CD4-positive, alpha-beta T cell treated with Interleukin-6 for 4 hours (primary cell): ENCODE measurements at regions not wholly inside any gene's neighbourhood (a gene's known extent, or its start where the extent isn't known, plus 50 kb on each side); places are given as distances from the start of the nearest gene placed in this dataset.

Experiments
- DNase-seq: peaks from one replicate; pipeline ENCODE4 v3.0.0-alpha.2; 2020; ENCODE audit warnings: mixed read lengths

DNA sequence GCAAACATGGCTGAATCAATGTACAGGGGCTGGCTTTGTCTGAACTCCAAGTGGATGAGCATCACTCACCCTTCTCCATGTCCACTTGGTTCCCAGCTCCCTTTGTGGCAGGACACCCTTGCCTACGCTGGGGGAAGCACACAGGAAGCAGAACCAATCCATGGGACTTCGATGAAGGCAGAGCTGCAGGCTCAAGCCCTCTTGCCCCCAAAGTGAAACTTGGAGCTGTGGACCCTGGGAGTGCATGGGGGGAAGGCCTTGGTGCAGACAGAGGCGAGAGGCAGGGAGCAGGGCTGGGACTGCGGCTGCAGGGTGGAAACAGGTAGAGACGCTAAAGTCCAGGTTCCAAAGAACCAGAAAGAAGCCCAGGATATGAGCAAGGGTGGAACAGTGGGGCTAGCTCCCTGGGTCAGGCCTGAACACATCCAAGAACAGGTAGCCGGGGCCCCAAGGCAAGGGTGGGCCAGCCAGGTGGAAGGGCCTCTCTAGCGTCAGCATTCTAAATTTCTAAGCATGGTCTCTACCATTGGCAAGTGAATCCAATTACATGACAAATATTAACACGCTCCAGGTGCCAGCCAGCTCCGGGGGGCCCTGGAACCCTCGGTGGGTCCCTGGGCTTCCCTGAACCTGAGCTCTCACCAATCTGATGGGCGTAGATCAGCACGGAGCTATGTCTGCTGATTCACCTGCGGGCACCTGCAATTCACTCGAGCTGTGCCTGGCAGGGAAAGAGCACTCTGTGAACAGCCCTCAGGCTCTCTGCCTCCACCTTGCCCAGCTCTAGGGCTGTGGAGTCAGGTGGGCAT lies 532.8 kb downstream of the BRD1 start:
- DNase-seq = no peak

DNA sequence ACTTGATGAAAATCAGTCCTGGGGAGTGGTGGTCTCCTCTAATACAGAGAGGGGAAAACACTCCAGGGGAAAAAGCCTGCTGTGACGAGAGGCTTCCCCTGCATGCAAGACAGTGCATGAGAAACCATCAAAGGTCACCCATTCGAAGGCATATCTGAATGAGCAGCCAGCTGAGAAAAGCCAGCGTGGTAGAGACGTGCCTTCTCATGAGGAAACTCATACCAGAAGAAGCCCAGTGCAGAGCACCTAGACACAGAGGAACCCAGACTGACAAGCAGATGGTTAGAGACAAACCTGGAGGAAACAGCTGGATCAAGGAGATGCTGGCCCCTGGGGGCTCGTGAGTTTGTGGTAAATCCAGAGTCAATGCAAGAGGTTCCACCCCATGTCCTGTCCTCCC lies 534.8 kb downstream of the BRD1 start:
- DNase-seq = no peak

DNA sequence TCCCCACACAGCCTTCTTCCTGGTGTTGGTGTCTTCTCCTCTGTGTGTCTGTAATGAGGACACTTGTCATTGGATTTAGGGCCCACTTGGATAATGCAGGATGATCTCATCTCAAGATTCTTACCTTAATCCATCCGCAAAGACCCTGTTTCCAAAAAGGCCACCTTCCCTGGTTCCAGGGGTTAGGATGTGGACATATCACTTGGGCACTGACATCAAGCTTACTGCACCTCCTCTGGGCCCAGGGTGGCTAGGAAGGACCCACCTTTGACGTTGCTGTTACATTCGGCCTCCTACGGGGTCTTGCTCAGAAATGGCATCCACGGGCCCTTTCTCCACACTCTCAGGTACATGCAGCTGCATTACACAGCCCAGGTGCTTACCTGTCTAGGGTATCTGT lies 535.9 kb downstream of the BRD1 start:
- no peak for DNase-seq

DNA sequence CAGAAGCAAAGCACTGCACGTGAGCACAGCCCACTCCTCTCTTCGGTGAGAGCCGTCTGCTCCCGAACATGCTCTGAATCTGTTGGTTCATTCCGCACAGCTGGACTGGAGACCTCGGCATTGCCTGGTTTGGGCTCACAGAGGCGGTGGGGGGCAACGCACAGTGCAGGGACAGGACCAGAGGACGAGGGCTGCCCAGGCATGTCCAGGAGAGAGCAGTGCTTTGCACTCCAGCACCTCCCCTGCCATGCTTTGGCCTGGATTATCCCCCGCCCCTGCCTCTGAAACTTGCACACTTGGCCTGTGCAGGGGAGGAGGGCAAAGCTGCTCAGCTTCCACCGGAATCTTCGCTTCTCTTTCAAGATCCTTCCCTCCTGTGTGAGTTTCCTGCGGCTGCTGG lies 536.5 kb downstream of the BRD1 start:
- DNase-seq = no peak

DNA sequence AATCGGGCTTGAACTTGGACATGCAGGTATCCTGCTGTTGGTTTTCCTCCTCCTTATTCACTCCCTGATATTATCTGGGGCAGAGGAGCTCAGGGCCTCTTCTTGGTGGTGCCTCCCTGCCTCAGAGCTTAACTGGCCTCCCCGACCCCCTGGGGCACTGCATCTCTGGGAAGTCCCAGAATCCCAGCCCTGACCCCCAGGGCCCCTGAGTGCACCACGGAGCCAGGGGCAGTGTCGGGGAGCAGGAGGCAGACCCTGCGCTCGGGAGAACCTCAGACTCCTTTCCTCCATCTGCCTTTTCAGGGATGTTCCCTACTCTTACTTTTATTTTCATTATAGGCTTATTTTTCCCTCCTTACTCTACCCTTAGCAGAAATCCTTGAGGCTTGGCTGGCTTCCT lies 537.0 kb downstream of the BRD1 start:
- no peak for DNase-seq

DNA sequence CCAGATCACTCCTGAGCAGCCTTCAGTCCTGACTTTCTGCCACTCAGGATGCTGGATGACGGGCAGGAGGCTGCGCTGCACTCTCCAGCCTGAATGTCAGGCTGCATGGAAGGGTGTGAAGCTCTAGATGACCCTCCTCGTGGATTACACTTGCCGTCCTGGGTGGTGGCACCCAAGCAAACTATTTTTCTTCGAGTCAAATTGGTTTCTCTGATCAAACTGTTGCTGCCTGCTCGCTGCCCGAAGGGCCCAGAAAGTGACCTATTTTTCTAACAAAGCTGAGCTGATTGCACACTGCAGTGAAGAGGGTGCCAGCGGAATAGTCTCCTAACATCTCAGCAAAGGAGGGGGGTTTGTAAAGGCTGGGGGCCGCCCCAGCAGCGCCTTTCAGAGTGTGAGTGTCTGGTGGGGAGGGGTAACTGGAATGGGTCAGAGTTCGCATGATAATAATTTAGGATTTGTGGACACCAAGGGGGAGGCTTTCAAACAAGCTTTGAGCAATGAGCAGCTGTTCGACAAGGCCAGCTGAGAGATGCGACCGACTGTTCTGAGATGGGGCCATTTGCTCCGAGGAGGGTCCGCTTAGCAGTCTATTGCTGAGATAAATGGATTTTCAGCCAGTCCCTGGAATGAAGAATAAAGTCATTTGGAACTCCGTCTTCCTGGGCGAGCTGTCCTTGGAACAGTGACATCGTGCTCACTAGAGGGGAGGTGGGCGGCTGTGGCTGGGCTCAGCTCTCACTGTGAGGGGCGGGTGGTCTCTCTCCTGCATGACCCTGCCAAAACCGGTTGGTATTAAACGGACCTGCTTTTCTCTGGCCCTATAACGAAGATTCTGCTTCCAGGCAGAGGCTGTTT lies 537.6 kb downstream of the BRD1 start:
- no peak for DNase-seq

DNA sequence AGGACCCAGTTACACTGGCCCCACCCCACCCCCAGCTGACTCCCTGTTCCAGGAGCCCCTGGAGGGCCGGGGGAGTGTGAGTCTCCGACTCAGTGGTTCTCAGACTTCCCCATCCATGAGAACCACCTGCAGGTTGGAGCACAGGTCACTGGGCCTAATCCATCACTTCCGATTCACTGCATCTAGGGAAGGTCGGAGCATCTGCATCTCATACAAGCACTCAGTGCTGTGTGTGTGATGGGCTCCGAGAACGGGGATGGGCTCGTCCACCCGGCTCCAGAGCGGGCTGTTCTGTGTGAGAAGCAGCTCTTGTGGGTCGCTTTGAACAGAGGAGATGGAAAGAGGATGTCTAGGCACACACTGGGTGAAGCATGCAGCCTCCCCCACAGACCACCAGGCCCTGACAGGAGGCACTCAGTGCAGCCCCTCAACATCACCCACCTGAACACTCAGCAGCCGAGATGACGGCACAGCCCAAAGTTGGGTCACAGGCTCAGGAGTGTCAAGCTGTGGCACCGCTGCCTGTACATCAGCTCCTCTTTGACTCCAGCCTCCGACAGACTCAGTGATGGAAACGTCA lies 541.4 kb downstream of the BRD1 start:
- no peak for DNase-seq

DNA sequence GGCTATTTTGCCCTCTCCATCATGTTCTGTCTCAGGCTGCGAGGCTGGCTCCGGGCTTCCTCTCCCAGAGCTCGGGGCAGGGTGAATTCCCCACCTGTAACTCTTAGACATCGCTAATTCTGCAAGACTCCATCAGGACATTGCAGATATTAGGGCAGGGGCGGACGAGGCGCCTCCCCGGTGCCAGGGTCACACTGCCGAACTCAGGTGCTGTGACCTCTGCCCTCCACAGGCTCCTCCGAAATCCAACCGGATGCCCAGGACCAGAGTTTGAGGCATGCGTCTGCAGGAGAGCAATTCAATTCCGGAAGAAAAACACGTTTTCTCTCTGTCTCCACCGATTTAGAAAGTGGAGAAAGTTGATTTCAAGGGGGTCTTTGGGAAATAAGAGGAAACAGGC lies 542.7 kb downstream of the BRD1 start:
- no peak for DNase-seq

DNA sequence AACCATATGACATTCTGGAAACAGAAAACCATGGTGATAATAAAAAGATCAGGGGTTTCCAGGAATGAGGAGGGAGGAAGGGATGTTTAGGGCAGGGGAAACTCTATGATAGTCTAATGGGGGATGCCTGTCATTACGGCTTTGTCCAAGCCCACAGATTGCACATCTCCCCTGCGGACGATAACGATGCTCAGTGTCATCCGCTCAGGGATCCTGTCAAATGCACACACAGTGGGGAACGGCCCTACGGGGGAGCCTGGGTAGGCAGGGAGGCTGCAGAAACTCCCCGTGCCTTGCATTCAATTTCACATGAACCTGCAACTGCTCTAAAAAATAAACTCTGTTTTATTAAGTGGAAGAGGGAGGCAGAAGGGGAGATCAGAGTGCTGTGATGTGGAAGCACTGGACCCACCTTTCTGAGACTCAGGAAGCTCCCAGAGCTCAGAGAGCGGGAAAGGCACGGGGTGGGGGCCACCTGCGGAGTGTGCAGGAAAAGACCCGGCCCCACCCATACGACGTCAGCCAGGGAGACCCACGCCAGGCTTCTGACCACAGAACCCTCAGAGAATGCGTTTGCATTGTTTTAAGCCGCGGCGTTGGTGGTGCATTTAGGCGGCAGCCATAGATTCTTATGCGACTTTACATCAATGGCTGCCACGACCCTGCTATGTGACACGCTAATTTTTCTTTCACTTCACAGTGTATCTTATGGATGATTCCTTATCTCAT lies 543.5 kb downstream of the BRD1 start:
- DNase-seq = no peak

DNA sequence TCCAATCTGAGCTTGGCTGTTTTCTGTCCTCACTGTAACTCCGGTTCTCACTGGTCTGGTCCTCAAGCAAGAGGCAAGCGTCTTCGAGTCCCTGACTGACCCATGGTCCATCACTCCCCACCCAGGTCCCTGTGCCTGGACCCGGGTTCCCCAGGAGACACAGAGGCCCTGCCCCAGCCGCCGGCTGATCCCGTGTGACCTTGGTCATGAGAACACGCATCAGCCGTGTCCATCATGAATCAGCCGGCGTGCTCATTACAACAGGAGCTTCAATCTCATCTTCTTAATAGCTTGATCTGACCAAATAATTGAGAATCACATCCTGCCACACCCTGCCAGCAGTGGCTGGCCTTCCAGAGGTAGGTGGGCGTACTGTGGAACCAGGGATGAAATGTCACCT lies 545.1 kb downstream of the BRD1 start:
- no peak for DNase-seq

DNA sequence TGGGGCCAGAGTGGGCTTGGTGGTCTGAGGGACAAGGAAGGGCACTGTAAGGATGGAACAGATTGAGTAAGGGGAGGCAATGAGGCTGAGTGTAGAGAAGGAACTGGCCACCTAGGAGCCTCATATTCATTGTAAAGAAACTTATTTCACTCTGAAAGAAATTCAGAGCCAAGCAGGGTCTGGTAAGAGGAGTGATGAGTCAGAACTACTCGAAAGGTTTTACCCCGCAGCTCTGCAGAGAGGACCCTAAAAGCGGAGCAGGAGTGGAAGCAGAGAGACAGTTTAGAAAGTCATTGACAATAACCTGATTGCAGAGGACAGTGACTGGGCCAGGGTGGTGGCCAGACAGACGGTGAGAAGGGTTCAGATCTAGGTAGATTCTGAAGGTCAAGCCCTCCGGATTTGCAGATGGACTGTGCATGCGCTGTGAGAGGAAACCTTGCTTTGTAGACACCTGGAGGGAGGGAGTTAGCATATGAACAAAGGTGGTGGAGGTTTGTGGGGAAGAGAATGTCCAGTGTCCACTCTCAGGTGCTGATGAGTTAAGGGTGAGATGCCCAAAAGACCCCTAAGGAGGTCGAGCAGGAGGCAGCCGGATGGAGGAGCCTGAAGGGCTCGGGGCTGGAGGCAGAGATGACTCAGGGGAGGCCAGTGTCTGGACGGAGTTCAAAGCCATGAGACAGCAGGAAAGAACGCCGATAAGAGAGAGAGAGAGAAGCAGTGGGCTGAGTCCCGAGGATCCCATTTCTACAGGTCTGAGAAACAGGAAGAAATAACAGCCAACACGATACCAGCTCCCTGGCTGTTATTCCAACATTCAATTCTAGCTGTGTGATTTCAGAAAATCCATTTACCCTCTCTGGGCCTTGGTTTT lies 546.0 kb downstream of the BRD1 start:
- DNase-seq = no peak

DNA sequence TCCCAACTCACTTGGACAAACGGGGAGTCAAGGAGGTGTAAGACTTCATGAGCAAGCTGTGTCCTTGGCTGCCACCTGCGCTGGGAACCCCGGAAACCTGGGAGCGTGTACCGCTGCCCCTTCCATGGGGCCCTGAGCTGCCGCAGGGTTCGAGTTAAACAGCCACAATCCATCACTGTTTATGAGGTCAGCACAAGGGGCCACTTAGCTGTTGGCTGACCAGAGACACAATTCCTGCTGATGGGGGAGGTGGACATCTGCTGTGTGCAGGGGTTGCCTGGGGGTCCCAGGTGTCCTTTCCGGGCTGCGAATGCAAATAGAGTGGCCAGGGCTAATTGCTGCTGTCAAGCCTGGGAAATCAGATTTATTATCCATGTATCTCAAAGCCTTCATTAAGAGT lies 549.3 kb downstream of the BRD1 start:
- no peak for DNase-seq

DNA sequence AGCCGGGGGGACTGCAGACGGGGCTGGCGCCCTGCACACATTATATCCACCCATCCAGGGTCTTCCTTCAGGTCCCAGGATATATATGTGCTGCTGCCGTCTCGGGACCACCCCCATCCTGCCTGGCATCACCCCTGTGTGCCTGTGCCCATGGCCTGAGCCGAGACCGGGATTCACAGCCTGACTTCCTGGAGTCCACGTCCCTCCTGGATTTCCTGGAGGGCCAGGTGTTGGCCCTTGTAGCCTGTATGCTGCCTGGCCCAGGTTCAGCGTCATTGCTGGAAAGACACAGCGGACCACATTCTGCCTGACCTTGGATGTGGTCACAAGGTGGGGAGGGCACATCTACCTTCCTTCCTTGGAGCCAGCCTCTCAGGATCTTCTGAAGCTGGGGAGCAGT lies 551.1 kb downstream of the BRD1 start:
- DNase-seq = no peak

DNA sequence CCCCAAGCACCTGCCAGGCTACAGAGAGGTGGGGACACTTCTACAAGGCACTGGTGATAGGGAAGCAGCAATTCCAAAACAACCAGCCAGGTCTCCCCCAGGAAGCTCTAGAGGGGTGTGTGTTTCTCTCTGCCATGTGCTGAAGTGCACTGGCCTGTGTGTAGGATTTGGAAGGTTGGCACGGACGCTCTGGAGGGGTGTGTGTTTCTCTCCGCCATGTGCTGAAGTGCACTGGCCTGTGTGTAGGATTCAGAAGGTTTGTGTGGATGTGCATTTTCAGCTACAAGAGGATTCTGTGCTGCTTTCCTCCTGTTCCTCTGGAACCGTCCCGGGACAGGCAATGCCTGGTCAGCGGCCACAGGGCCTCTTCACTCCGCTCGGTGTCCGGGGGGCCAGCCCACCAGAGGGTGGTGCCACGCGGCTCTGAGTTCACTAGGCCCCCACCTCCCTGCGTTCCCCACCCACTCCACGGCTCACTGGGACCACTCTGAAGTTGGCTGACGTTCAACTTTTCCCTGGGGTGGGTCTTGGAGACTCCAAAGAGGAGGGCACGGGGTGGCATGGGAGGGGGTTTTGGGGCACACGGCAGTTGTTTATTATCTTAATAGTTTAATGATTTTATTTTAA lies 552.8 kb downstream of the BRD1 start:
- no peak for DNase-seq

DNA sequence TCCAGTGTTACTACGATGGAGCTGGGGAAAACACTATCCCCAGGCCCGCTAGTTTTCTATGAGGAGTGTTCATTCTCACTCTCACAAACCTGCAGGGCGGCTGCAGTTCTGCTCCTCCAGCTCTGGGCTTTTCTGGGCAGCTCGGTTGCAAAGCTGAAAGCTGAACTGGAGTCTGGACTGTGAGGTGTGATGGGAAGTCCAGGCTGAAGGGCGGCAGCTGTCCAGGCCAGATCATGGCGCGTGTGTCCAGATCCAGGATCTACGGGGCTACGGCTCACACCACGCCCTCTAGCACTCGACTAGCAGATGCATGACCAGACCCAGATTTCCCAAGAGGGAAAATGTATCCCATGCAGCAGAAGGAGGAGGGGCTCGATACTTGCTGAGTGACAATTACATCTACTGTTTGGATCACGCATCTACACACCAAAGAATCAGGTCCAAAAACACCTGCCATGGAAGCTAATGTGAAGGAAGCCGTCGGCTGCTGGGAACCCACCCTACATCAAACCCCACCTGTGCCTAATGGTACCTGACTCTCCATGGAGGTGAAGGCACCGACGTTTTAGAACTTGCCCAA lies 555.0 kb downstream of the BRD1 start:
- no peak for DNase-seq

DNA sequence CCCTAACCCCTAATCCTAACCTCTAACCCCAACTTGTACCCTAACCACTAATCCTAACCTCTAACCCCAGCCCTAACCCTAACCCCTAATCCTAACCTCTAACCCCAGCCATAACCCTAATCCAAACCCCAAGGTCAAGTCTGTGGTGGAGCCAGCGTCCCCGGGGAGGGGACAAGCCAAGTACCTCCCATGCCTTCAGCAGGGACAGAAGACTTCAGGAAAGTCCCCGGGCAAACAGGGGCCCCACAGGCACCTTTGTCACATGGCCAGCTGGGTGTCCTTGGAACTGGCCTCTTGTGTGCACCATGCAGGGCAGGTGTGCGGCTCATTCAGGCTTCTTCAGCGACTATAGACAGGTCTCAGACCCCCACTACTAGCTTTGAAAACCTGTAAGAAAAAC lies 555.8 kb downstream of the BRD1 start:
- no peak for DNase-seq

DNA sequence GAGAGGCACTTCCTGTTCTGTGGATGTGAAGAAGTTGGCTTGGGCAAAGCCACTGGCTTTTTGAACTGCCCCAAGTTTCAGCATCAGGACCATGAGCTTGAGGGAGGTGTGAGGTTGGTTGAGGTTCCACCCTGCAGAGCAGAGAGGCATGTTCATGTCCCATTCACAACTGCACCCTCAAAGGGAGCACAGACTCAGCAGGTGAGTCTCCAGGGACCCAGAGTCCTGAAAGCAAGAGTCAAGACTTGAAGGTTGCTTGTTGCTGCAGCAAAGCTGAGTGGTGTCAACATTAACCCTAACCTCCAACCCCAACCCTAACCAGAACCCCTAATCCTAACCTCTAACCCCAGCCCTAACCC lies 556.3 kb downstream of the BRD1 start:
- DNase-seq = no peak

DNA sequence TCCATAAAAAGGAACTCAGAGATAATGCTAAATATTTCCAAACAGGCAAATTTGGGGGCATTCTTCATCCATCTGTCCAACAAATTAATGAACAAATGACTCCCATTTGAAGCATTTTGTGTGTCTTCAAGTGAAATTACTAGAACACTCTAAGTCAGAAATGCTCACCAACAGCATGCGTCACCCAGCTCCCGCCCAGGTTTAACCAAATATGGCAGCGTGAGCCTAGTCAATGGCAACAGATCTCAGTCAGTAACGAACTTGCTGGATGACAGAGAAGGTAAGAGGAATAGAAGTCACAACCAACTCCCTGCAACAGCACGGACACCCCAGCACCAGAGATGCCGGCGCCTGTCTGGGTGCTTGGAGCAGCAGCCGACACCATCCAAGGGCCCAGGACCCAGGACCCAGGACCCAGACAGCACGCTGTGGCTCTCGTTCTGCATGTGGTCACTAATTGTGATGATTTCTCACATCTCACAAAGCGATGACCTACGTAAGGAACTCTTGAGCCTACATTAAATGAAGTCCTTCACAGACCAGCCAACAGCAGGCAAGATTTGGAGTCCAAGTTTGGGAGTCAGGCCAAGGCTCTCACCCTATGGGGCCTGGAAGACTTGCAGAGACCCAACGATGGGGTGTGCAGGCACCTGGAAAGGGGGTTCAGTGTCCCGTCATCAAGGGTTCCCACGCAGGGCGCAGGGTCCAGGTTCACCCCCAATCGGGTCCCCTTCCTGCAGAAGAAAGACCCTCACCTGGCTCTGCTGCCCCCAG lies 556.9 kb downstream of the BRD1 start:
- no peak for DNase-seq

DNA sequence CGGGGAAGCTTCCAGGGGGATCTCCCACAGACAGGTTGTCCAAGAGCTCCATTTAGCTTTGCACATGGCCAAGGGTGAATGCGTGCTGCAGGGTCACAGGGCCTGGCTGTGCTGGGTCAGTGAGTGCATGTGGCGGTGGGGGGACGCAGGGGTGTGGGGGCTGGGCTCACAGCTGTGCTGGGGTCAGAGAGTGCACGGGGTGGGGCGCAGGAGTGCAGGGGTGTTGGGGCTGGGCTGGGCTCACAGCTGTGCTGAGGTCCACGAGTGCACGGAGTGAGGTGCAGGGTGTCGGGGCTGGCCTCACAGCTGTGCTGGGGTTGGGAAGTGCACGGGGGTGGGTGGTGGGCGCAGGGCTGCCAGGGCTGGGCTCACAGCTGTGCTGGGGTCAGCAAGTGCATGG lies 557.7 kb downstream of the BRD1 start:
- no peak for DNase-seq

DNA sequence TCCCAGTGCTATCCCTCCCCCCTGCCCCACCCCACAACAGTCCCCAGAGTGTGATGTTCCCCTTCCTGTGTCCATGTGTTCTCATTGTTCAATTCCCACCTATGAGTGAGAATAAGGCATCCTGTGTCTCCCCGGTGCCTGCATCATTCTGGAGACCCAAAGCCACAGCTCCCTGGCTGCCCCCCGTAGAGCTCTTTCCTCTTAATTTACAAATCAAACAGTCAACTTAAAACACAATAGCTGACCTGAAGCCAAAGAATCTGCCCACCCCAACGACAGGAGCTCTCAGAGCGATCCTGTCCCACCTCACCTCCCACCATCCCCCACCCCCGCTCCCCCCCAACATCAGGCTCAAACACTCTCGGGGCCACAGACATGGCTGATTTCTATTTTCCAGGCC lies 558.3 kb downstream of the BRD1 start:
- no peak for DNase-seq

DNA sequence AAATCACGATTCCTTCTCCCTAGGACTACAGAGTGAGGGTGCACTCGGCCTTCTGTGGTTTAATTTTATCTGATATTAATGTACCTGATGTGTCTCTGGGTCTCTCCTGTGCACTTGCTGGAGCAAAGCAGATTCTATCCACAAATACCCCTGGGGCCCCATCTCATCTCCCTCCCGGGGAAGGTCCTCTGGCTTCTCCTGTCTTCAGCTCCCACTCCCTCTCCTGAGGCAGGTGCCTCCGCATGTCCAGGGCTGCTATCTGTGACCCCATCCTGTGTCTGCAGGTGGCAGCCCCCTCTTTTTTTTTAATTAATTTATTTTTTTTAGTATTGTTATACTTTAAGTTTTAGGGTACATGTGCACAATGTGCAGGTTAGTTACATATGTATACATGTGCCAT lies 558.7 kb downstream of the BRD1 start:
- no peak for DNase-seq
